WTC11 (cell line): ENCODE measurements at regions not wholly inside any gene's neighbourhood (a gene's known extent, or its start where the extent isn't known, plus 50 kb on each side); places are given as distances from the start of the nearest gene placed in this dataset.

Experiments used
- ATAC-seq: fragments of 200-7000 bp; cut with Tn5 transposase; 2 replicates; pipeline ENCODE4 v1.10.0; 2021; ENCODE audit warnings: mild to moderate bottlenecking, moderate library complexity
- CTCF ChIA-PET: fragments of 300-600 bp; sonication (Branson Sonifier 250); formaldehyde crosslinking; loops from one replicate; lab custom pipeline; 2021; ENCODE audit warnings: antibody characterized with exemption; lab: Charles Lee
- POLR2A ChIA-PET: fragments of 350-600 bp; sonication (Branson Sonifier 250); formaldehyde crosslinking; loops from one replicate; lab custom pipeline; 2021; ENCODE audit warnings: antibody characterized with exemption; lab: Charles Lee
- DNase-seq: peaks from one replicate; pipeline ENCODE4 v3.0.0; 2021; ENCODE audit warnings: low spot score
- H3K27ac Mint-ChIP-seq: 2 replicates; pipeline ENCODE4 v1.8.0; 2021; ENCODE audit warnings: mixed read lengths
- H3K27me3 Mint-ChIP-seq: 2 replicates; pipeline ENCODE4 v1.8.0; 2021; ENCODE audit warnings: low read depth, mild to moderate bottlenecking, moderate library complexity, mixed read lengths
- H3K36me3 Mint-ChIP-seq: 2 replicates; pipeline ENCODE4 v1.8.0; 2021; ENCODE audit warnings: mixed read lengths
- H3K4me1 Mint-ChIP-seq: 2 replicates; pipeline ENCODE4 v1.8.0; 2022; ENCODE audit warnings: mixed read lengths
- H3K4me3 Mint-ChIP-seq: 2 replicates; pipeline ENCODE4 v1.8.0; 2021; ENCODE audit warnings: mild to moderate bottlenecking, moderate library complexity, mixed read lengths
- H3K9me3 Mint-ChIP-seq: 2 replicates; pipeline ENCODE4 v1.8.0; 2021; ENCODE audit warnings: mixed read lengths
- ATF1 ChIP-seq: sonication (generic); formaldehyde crosslinking; IDR thresholded peaks from 2 replicates; pipeline ENCODE4 v1.8.1; 2023; ENCODE audit warnings: mild to moderate bottlenecking, moderate library complexity, missing genetic modification reagents
- CBFB ChIP-seq: sonication (generic); formaldehyde crosslinking; IDR thresholded peaks from 2 replicates; pipeline ENCODE4 v1.8.1; 2022; ENCODE audit warnings: mild to moderate bottlenecking, low read depth, missing genetic modification reagents
- CREM ChIP-seq: sonication (generic); formaldehyde crosslinking; IDR thresholded peaks from 2 replicates; pipeline ENCODE4 v1.8.1; 2022; ENCODE audit warnings: mild to moderate bottlenecking, missing genetic modification reagents, moderate library complexity
- E2F4 ChIP-seq: sonication (generic); formaldehyde crosslinking; IDR thresholded peaks from 2 replicates; pipeline ENCODE4 v1.8.1; 2022; ENCODE audit warnings: low read depth, mild to moderate bottlenecking, moderate library complexity, missing genetic modification reagents, borderline replicate concordance
- E2F5 ChIP-seq: sonication (generic); formaldehyde crosslinking; IDR thresholded peaks from 2 replicates; pipeline ENCODE4 v1.8.1; 2022; ENCODE audit warnings: mild to moderate bottlenecking, moderate library complexity, missing genetic modification reagents
- GRHL2 ChIP-seq: fragments of 250-450 bp; sonication (Bioruptor Pico); IDR thresholded peaks from 2 replicates; pipeline ENCODE4 v1.8.0; 2022; ENCODE audit warnings: mild to moderate bottlenecking, moderate library complexity; ENCODE audit not compliant: insufficient replicate concordance, severe bottlenecking
- IRF2 ChIP-seq: sonication (generic); formaldehyde crosslinking; IDR thresholded peaks from 2 replicates; pipeline ENCODE4 v1.8.0; 2022; ENCODE audit warnings: low read depth, missing genetic modification reagents, borderline replicate concordance
- MYBL2 ChIP-seq: sonication (generic); formaldehyde crosslinking; IDR thresholded peaks from 2 replicates; pipeline ENCODE4 v1.8.1; 2023; ENCODE audit warnings: mild to moderate bottlenecking, moderate library complexity, missing genetic modification reagents
- NR2C2 ChIP-seq: sonication (generic); formaldehyde crosslinking; IDR thresholded peaks from 2 replicates; pipeline ENCODE4 v1.8.0; 2022; ENCODE audit warnings: mild to moderate bottlenecking, missing genetic modification reagents
- ZBTB21 ChIP-seq: sonication (generic); formaldehyde crosslinking; IDR thresholded peaks from 2 replicates; pipeline ENCODE4 v1.8.1; 2023; ENCODE audit warnings: mild to moderate bottlenecking, missing genetic modification reagents, borderline replicate concordance
- ZNF138 ChIP-seq: sonication (generic); formaldehyde crosslinking; conservative IDR thresholded peaks from 2 replicates; pipeline ENCODE4 v1.8.1; 2022; ENCODE audit warnings: mild to moderate bottlenecking, moderate library complexity, missing genetic modification reagents
- ZNF219 ChIP-seq: sonication (generic); formaldehyde crosslinking; IDR thresholded peaks from 2 replicates; pipeline ENCODE4 v1.8.0; 2023; ENCODE audit warnings: missing genetic modification reagents, mild to moderate bottlenecking, borderline replicate concordance
- ZNF281 ChIP-seq: sonication (generic); formaldehyde crosslinking; IDR thresholded peaks from 2 replicates; pipeline ENCODE4 v1.8.0; 2023; ENCODE audit warnings: mild to moderate bottlenecking, missing genetic modification reagents
- ZNF416 ChIP-seq: fragments of 250-450 bp; sonication (Bioruptor Pico); IDR thresholded peaks from 2 replicates; pipeline ENCODE4 v1.9.0; 2021; ENCODE audit warnings: mild to moderate bottlenecking, inconsistent platforms
- ZNF532 ChIP-seq: fragments of 250-450 bp; sonication (Bioruptor Pico); IDR thresholded peaks from 2 replicates; pipeline ENCODE4 v1.9.0; 2021; ENCODE audit warnings: mild to moderate bottlenecking, borderline replicate concordance
- TF ChIP-seq, protein P1 (sequence below): fragments of 250-450 bp; sonication (Bioruptor Pico); IDR thresholded peaks from 2 replicates; pipeline ENCODE4 v2.1.2; 2022; ENCODE audit warnings: mild to moderate bottlenecking, moderate library complexity
- TF ChIP-seq, protein P2 (sequence below): sonication (generic); formaldehyde crosslinking; IDR thresholded peaks from 2 replicates; pipeline ENCODE4 v1.8.1; 2023; ENCODE audit warnings: mild to moderate bottlenecking, missing genetic modification reagents, moderate library complexity
- TF ChIP-seq, protein P3 (sequence below): sonication (generic); formaldehyde crosslinking; IDR thresholded peaks from 2 replicates; pipeline ENCODE4 v1.8.1; 2023; ENCODE audit warnings: mild to moderate bottlenecking, missing genetic modification reagents
- TF ChIP-seq, protein P4 (sequence below): sonication (generic); formaldehyde crosslinking; IDR thresholded peaks from 2 replicates; pipeline ENCODE4 v1.8.1; 2022; ENCODE audit warnings: mild to moderate bottlenecking, missing genetic modification reagents, moderate library complexity, borderline replicate concordance

DNA sequence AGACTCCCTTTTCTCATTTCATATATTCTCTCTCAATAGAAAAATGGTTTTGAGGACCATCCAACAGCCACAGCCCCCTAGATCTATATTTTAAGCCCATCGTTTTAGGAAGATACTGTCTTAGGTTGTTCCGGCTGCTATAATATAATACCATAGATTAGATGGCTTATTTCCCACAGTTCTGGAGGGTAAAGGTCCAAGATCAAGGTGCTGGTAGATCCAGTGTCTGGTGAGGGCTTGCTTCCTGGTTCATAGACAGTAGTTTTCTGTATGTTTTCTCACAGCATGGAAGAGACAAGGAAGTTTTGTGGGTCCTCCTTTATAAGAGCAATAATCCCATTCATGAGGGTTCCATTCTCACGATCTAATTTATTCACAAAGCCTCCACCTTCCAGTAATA is 215.1 kb downstream of the AASDHPPT start (continued):
- TF ChIP-seq, protein P1, sequence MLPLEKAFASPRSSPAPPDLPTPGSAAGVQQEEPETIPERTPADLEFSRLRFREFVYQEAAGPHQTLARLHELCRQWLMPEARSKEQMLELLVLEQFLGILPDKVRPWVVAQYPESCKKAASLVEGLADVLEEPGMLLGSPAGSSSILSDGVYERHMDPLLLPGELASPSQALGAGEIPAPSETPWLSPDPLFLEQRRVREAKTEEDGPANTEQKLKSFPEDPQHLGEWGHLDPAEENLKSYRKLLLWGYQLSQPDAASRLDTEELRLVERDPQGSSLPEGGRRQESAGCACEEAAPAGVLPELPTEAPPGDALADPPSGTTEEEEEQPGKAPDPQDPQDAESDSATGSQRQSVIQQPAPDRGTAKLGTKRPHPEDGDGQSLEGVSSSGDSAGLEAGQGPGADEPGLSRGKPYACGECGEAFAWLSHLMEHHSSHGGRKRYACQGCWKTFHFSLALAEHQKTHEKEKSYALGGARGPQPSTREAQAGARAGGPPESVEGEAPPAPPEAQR (CRISPR knock-in tag), result no peak
- TF ChIP-seq ZNF138, result no peak
- TF ChIP-seq IRF2 (CRISPR knock-in tag), result no peak
- no peak for TF ChIP-seq GRHL2 (CRISPR knock-in tag)

DNA sequence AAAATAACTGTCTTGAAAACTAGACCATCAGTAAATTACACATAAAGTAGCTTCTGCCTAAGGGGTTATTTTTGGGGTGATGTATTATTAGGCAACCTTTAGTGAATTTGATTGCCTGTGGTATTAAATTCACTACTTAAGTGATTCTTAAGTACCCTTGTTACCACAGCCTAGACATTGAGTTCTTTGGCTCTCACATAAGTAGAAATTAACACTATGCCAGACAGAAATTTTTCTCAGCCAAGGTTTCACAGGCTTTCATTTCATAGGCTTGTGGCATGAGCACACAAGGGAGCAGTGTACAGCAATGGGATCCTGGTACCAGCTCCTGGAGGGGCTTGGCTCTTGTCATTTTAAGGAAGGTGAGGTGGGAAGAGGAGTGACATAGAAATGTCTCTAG is 218.5 kb downstream of the AASDHPPT start:
- Mint-ChIP-seq H3K27ac (no peak overlapping the region), H3K4me3 (no peak overlapping the region), H3K27me3 (no peaks in the 10 kb centered on the region), H3K4me1 (no peaks in the 10 kb centered on the region), H3K36me3 (peaks cover 12% of the 10 kb centered on the region; the same call in 1 of the 2 replicates), H3K9me3 (peaks cover 35% of the 10 kb centered on the region)
- no peak for TF ChIP-seq ZNF532 (CRISPR knock-in tag)
- TF ChIP-seq ZBTB21 (CRISPR knock-in tag), result no peak
- TF ChIP-seq ZNF281, result no peak
- TF ChIP-seq, protein P2, sequence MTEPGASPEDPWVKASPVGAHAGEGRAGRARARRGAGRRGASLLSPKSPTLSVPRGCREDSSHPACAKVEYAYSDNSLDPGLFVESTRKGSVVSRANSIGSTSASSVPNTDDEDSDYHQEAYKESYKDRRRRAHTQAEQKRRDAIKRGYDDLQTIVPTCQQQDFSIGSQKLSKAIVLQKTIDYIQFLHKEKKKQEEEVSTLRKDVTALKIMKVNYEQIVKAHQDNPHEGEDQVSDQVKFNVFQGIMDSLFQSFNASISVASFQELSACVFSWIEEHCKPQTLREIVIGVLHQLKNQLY (CRISPR knock-in tag), result no peak
- TF ChIP-seq, protein P1 (CRISPR knock-in tag), result no peak
- no peak for TF ChIP-seq NR2C2 (CRISPR knock-in tag)
- TF ChIP-seq, protein P3, sequence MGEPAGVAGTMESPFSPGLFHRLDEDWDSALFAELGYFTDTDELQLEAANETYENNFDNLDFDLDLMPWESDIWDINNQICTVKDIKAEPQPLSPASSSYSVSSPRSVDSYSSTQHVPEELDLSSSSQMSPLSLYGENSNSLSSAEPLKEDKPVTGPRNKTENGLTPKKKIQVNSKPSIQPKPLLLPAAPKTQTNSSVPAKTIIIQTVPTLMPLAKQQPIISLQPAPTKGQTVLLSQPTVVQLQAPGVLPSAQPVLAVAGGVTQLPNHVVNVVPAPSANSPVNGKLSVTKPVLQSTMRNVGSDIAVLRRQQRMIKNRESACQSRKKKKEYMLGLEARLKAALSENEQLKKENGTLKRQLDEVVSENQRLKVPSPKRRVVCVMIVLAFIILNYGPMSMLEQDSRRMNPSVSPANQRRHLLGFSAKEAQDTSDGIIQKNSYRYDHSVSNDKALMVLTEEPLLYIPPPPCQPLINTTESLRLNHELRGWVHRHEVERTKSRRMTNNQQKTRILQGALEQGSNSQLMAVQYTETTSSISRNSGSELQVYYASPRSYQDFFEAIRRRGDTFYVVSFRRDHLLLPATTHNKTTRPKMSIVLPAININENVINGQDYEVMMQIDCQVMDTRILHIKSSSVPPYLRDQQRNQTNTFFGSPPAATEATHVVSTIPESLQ (CRISPR knock-in tag), result no peak
- TF ChIP-seq MYBL2 (CRISPR knock-in tag), result no peak
- no peak for TF ChIP-seq ZNF138
- no peak for TF ChIP-seq ZNF219 (CRISPR knock-in tag)
- no peak for TF ChIP-seq E2F5 (CRISPR knock-in tag)
- no peak for TF ChIP-seq ZNF416 (CRISPR knock-in tag)
- no peak for TF ChIP-seq E2F4 (CRISPR knock-in tag)
- TF ChIP-seq CREM (CRISPR knock-in tag), result no peak
- TF ChIP-seq, protein P4, sequence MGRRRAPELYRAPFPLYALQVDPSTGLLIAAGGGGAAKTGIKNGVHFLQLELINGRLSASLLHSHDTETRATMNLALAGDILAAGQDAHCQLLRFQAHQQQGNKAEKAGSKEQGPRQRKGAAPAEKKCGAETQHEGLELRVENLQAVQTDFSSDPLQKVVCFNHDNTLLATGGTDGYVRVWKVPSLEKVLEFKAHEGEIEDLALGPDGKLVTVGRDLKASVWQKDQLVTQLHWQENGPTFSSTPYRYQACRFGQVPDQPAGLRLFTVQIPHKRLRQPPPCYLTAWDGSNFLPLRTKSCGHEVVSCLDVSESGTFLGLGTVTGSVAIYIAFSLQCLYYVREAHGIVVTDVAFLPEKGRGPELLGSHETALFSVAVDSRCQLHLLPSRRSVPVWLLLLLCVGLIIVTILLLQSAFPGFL (CRISPR knock-in tag), result no peak
- no peak for TF ChIP-seq GRHL2 (CRISPR knock-in tag)
- TF ChIP-seq ATF1 (CRISPR knock-in tag), result no peak
- no peak for TF ChIP-seq CBFB
- POLR2A ChIA-PET, result no interaction called here
- ATAC-seq, result no peak
- DNase-seq, result no peak
- CTCF ChIA-PET, result no interaction called here
